ENCODE measurements at regions not wholly inside any gene's neighbourhood (a gene's known extent, or its start where the extent isn't known, plus 50 kb on each side); places are given as distances from the start of the nearest gene placed in this dataset.
"Not testable (repeated sequence)": the region's sequence is repeated elsewhere in the genome, so short reads cannot be mapped to it uniquely, and the experiment has no call there.

GRCh38 chr1:117739504-117739903 is 133.7 kb downstream of the TENT5C start:
- ChIA-PET CTCF (interaction anchor here (0.6 to 1.2 kb wide), 4 partner anchors 12 to 19 kb away, joined by 3 to 4 read pairs (median 4); no protein-coding TSS in a partner anchor), POLR2A (no interaction called here)
- no peaks in the 10 kb centered on the region for H3K9me3 ChIP-seq (ENCODE audit: control insufficient read depth, insufficient read depth, low read depth, low read length)
- no peaks in the 10 kb centered on the region for H3K4me1 ChIP-seq (ENCODE audit: control insufficient read depth, insufficient read depth, low read length)
- no peak overlapping the region for H3K27ac ChIP-seq (ENCODE audit: extremely low read depth, low read depth, low read length)
- H3K36me3 ChIP-seq (ENCODE audit: control insufficient read depth in 2 of 2, insufficient read depth in 1 of 2, low read length in 2 of 2): no peaks in the 10 kb centered on the region
- TF ChIP-seq ZNF274 (IDR thresholded peaks at IDR 0.05; ENCODE audit: low read length) (no peak), ZNF274 (tag by site-specific recombination; IDR thresholded peaks at IDR 0.05; ENCODE audit: borderline replicate concordance) (no peak), ZNF548 (tag by site-specific recombination; IDR thresholded peaks at IDR 0.05) (no peak), OVOL3 (tag by site-specific recombination; IDR thresholded peaks at IDR 0.05) (no peak), BCL6B (tag by site-specific recombination; IDR thresholded peaks at IDR 0.05) (no peak), ZNF416 (tag by site-specific recombination; IDR thresholded peaks at IDR 0.05) (no peak)
- no peak overlapping the region for H3K4me3 ChIP-seq (ENCODE audit: low read depth, low read length)

GRCh38 chr1:117740496-117740895 is 134.6 kb downstream of the TENT5C start:
- ChIA-PET CTCF (interaction anchor here (0.9 to 1.4 kb wide), 4 partner anchors 11 to 154 kb away, joined by 3 to 4 read pairs (median 3); no protein-coding TSS in a partner anchor), POLR2A (no interaction called here)
- Histone ChIP-seq H3K4me1 (ENCODE audit: control insufficient read depth, insufficient read depth, low read length) (no peaks in the 10 kb centered on the region), H3K4me3 (ENCODE audit: low read depth, low read length) (no peak overlapping the region), H3K9me3 (ENCODE audit: control insufficient read depth, insufficient read depth, low read depth, low read length) (no peaks in the 10 kb centered on the region), H3K36me3 (ENCODE audit: control insufficient read depth in 2 of 2, insufficient read depth in 1 of 2, low read length in 2 of 2) (no peaks in the 10 kb centered on the region), H3K27ac (ENCODE audit: extremely low read depth, low read depth, low read length) (no peak overlapping the region)
- no peak for TF ChIP-seq SETDB1 (IDR thresholded peaks at IDR 0.05; ENCODE audit: insufficient read length, low read length)
- TF ChIP-seq ZFP41 (tag by site-specific recombination; IDR thresholded peaks at IDR 0.05; ENCODE audit: borderline replicate concordance): no peak
- TF ChIP-seq GLIS2 (tag by site-specific recombination; IDR thresholded peaks at IDR 0.05): no peak
- no peak for TF ChIP-seq ZNF174 (tag by site-specific recombination; IDR thresholded peaks at IDR 0.05)
- no peak for TF ChIP-seq ZNF513 (tag by site-specific recombination; IDR thresholded peaks at IDR 0.05)
- no peak for TF ChIP-seq MEIS1 (CRISPR knock-in tag; IDR thresholded peaks at IDR 0.05; ENCODE audit: borderline replicate concordance)
- no peak for TF ChIP-seq INSM2 (tag by site-specific recombination; IDR thresholded peaks at IDR 0.05)
- no peak for TF ChIP-seq ZIC2 (tag by site-specific recombination; IDR thresholded peaks at IDR 0.05)
- TF ChIP-seq ZBTB10 (tag by site-specific recombination; IDR thresholded peaks at IDR 0.05): no peak

- not testable (repeated sequence) for H3K4me1 ChIP-seq (ENCODE audit: control insufficient read depth, insufficient read depth, low read length); H3K27ac ChIP-seq (ENCODE audit: extremely low read depth, low read depth, low read length); H3K9me3 ChIP-seq (ENCODE audit: control insufficient read depth, insufficient read depth, low read depth, low read length); H3K36me3 ChIP-seq (ENCODE audit: control insufficient read depth in 2 of 2, insufficient read depth in 1 of 2, low read length in 2 of 2); H3K4me3 ChIP-seq (ENCODE audit: low read depth, low read length)
- POLR2A ChIA-PET: interaction anchor here (0.6 kb wide), 1 partner anchor 24 kb away, joined by 3 read pairs; no protein-coding TSS in a partner anchor
- CTCF ChIA-PET: interaction anchor here (0.6 to 0.9 kb wide), 4 partner anchors 12 to 235 kb away, joined by 3 read pairs; no protein-coding TSS in a partner anchor
These were observed 140.7 kb downstream of the TENT5C start for GRCh38 chr1:117746565-117746964.

All from HEK293 (cell line).